D721Med (cell line): ENCODE measurements at regions not wholly inside any gene's neighbourhood (a gene's known extent, or its start where the extent isn't known, plus 50 kb on each side); places are given as distances from the start of the nearest gene placed in this dataset.

Experiments used
- DNase-seq: peaks from one replicate; pipeline ENCODE4 v3.0.0; 2011; ENCODE audit warnings: low spot score; ENCODE audit not compliant: insufficient read length
- FAIRE-seq: peaks from 2 replicates; lab custom pipeline; 2011; peaks lifted over from hg19 to GRCh38; lab: Jason Lieb, UNC
- TF ChIP-seq, protein P1 (sequence below): IDR thresholded peaks from 2 replicates; pipeline ENCODE4 v1.5.1; 2012; ENCODE audit warnings: mild to moderate bottlenecking, control low read depth; ENCODE audit not compliant: insufficient read depth; ENCODE audit errors: missing control alignments

DNA sequence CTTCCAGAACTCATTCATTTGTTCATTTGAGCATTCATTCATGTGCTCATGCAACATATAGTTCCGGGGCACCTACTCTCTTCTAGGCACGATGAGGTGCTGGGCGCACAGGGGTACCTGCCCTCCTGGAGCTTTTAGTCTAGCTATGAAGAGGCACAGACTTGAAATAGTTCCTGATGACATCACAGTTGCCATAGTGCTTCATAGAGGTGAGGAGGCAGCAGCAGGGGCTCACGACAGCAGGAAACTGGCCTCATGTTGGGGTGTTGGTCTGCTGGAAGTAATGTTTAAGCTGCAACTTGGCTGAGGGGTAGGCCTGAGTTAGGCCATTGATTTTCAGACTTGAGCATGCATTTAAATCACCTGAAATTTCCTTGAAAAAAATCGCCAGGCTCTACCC lies 195.5 kb downstream of the PHETA1 start:
- no peak for DNase-seq
- no peak for FAIRE-seq
- TF ChIP-seq, protein P1, sequence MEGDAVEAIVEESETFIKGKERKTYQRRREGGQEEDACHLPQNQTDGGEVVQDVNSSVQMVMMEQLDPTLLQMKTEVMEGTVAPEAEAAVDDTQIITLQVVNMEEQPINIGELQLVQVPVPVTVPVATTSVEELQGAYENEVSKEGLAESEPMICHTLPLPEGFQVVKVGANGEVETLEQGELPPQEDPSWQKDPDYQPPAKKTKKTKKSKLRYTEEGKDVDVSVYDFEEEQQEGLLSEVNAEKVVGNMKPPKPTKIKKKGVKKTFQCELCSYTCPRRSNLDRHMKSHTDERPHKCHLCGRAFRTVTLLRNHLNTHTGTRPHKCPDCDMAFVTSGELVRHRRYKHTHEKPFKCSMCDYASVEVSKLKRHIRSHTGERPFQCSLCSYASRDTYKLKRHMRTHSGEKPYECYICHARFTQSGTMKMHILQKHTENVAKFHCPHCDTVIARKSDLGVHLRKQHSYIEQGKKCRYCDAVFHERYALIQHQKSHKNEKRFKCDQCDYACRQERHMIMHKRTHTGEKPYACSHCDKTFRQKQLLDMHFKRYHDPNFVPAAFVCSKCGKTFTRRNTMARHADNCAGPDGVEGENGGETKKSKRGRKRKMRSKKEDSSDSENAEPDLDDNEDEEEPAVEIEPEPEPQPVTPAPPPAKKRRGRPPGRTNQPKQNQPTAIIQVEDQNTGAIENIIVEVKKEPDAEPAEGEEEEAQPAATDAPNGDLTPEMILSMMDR = no peak

DNA sequence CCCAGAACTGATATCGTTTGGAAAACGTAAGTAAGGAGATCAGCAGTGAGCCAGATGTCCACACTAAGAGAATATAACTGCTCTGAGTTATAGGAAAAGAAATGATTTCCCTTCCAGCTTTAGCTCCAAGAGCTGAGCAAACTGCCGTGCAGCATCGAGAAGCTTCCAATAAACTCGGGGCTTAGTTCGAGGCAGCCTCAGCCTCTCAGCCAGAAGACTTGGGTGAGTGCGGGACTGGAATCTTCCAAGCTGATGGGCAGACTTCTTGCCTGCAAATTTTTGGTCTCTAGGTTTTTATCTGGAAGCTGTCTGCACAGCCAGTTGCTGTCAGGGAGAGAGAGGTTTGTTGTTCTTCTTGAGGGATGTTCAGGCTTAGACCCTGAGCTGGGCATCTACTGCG lies 196.1 kb downstream of the PHETA1 start:
- no peak for FAIRE-seq
- DNase-seq = no peak
- TF ChIP-seq, protein P1 = no peak

DNA sequence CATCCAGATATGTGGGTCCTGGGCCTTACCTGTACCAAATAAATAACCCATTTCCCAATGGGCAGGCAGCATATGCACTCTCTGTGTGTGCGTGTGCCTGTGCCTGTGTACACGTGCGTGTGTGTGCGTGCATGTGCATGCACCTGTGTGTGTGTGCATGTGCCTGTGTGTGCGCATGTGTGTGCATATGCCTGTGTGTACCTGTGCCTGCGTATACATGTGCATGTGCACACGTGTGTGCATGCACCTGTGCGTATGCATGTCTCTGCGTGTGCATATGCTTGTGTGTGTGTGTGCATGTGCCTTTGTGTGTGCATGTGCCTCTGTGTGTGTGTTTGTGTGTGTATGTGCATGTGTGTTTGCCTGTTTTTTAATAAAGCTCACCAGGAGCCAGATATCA lies 197.1 kb downstream of the PHETA1 start:
- TF ChIP-seq, protein P1 = no peak
- DNase-seq (no peak), FAIRE-seq (no peak)

DNA sequence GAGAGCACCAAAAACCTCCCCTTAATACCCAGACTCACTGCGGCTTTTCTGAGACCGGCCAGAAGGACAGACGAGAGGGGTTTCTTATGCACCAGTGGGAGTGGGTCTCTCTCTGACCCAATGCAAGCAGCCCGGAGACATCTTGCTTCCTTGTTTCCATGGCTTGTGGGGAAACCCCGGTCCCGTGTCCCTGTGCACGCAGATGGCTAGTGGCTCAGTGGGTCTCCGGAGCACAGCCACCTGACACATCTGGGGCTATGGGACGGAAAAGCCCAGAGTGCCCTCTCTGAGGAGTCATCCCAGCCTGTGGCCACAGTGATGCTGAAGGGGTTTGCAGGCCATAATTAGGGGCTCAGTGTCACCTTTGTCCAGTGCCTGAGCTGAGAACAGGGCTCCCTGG lies 197.6 kb downstream of the PHETA1 start:
- TF ChIP-seq, protein P1 = no peak
- DNase-seq (no peak), FAIRE-seq (no peak)

DNA sequence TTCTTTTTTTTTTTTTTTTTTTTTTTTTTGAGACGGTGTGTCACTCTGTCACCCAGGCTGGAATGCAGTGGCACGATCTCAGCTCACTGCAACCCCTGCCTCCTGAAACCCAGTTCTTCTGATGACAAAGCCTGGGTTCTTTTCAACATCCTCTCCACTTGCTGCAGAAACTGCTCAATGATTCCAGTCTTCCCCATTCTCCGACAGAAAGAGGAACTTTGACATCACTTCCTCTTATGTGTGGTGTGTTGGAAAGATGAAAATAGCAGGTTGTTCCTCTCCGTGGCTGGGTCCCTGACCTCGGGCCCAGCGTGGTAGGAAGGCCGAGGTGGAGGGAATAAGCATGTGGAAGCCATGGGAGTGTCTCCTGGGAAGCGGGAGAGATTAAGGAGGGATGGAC lies 198.4 kb downstream of the PHETA1 start:
- TF ChIP-seq, protein P1 = no peak
- FAIRE-seq (no peak), DNase-seq (no peak)

DNA sequence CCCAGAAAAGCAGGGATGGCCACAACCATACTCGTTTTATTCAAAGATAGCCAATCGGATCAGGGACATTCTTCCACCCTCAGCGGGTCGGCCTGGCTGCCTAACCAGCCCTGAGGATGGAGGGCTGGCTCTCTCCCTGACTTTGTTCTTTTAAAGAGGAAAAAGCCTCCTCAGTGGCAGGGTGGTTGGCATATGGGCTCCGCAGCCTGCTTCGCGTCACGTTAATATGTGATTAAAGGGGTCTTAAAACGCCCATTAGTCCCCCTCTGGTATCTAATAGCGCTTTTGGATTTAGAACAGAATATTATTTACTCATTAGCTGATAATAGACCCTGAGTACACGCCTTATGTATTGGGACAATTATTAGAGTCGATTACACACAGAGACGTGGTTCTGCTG lies 199.4 kb downstream of the PHETA1 start:
- FAIRE-seq (no peak), DNase-seq (no peak)
- TF ChIP-seq, protein P1 = no peak

DNA sequence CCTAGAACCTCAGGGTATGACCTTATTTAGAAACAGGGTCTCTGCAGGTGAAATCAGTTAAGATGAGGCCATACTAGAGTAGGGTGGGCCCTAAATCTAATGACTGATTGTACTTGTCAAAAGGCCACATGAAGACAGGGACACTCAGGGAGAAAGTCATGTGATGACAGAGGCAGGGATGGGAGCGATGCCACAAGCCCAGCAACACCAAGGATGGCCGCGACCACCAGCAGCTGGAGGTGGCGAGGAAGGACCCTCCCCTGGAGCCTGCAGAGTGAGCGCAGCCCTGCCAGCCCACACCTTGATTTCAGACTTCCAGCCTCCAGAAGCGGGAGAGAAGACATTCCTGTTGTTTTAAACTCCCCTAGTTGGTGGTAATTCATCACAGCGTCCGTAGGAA lies 199.9 kb downstream of the PHETA1 start:
- FAIRE-seq (no peak), DNase-seq (no peak)
- TF ChIP-seq, protein P1 = no peak
